COLO829 (cell line): ENCODE measurements at regions not wholly inside any gene's neighbourhood (a gene's known extent, or its start where the extent isn't known, plus 50 kb on each side); places are given as distances from the start of the nearest gene placed in this dataset.

Experiments used
- DNase-seq: peaks from one replicate; pipeline ENCODE4 v3.0.0; 2012; ENCODE audit warnings: low spot score

- DNase-seq, result no peak
Measured at GRCh38 chrX:13147733-13148132, 103.3 kb upstream of the FAM9C start.

DNA sequence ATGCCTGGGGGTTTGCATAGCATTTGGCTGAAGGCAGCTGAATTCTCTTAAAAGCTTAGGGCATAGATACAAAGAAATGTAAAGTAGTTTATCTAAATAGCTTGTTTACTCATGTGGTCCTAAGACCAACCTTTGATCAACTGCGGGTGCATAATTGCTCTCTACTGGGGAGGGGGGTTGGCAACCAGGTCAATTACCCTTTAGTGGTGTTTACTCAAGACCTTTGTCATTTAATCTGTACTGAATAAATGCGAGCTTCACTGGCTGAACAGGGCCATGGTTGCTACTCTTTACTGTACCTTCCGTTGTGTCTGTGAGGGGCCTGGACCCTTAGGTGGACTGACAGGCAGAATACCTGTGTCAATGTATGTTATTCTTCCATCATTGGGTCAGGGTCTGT lies 102.7 kb upstream of the FAM9C start:
- DNase-seq, result no peak

DNA sequence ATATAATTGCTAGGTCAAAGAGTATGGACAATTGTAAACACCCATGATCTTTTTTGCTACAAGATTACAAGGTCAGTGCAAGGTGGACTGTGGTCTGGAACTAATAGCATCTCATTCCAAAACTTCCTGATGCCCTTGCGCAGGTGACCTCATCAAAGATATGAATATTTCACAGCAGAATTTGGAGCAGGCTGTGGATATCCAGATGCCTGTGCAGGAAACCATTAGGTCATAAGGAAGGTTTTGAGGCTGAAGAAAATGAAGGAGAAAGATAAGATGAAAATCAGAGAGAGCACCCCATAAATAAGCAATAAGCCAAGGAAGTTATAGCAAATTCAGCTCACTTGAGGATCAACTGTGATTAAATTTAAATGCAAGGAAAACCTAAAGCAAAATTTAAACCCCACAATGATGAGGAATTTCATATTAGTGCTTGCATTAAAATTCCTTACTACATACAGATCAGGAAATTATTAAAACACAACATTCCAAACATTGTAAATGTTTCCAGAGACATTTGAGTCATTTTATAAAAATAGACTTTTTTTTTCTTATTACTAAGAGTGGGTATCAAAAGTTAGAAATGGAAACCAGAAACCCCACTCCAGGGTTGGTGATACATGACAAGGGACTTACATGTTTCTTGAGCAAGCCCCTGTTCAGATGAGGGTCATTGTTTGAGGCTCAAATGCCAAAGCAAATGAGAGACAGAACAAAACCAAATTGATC lies 100.7 kb upstream of the FAM9C start:
- no peak for DNase-seq

DNA sequence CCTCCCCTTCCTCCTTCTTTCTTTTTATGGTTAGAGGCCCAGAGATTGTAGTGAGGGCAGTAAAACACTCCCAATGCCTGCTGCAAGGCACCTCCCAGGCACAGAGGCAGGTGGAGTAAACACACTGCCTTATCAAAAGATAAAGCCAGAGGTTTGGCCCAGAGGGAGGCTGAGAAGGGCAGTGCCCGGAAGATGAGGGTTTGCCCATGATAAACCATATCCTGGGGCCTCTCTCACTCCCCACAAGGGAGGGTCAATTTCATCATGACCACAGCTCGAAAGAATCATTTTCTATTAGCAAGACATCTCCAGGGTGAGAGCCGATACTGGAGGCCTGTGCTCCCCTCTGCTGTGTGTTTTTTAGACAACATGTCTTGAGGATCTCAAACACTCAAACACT lies 98.5 kb upstream of the FAM9C start:
- no peak for DNase-seq

- no peak for DNase-seq
Measured at GRCh38 chrX:13140007-13140406, 95.6 kb upstream of the FAM9C start.

- peak; percentile 64 for DNase-seq
Measured at GRCh38 chrX:13131396-13132137, 87.1 kb upstream of the FAM9C start.

DNA sequence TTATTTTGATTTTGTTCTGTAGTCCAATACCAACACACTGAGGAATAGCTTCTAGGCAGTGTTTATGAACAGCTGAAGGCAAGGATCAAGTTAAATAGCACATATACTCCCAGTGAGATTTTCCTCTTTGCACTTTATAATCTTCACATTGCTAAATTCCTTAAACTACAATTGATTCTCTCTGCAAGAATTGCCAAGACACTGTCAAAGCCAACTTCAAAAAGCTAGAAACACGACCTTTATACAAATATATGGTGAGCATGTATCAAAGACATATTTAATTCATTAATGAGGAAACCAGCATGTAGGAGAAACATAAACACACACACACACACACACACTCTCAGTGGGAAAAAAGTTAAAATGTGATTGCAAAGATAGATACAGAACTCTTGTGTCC lies 86.4 kb upstream of the FAM9C start:
- DNase-seq, result no peak

DNA sequence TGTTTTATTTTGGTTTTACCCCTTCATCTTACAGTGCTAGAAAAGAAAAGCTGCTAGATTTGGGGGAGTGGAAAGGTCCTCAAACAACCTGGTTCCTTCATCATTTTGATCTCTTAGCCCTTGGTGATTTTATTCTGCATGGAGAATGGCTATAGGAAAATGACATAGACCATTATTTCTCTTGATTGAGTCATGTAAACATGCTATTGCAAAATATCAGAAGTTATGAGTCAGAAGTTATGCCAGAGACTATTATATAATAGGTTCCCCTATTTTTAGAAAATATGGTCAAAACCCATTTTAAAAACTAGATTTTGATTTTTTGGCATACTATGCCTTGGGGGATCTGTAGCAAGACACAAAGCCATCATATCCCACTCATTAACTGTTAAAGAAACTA lies 83.7 kb upstream of the FAM9C start:
- DNase-seq, result peak; percentile 2

- DNase-seq, result no peak
Measured at GRCh38 chrX:13126775-13127174, 82.4 kb upstream of the FAM9C start.

- no peak for DNase-seq
Measured at GRCh38 chrX:13125188-13125587, 80.8 kb upstream of the FAM9C start.

GRCh38 chrX:13123857-13124345 lies 79.5 kb upstream of the FAM9C start:
- DNase-seq, result no peak

- DNase-seq, result no peak
Measured at GRCh38 chrX:13123247-13123856, 78.9 kb upstream of the FAM9C start.

DNA sequence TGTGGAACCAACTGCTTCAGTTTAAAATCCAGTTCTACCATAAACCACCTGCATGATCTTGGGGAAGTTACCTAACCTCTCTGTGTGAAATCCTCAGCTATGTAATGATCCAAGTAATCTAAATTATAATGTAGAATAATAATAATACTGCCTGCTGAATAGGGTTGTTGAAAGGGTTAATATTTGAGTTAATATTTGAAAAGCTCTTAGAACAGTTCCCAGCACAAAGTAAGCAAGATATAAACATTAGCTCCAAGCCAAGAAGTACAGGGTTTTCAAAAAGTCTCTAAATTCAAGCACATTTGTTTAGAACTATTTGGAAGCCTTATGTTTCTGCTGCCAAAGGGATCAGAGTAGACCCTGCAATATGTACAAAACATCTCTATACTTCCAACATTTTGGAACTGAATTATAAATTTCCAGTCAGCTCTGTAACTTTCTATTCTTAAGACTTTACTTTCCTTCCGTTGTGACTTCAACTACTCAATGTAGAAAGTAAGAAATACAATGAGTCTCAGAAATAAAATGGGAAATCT lies 76.7 kb upstream of the FAM9C start:
- DNase-seq, result no peak

GRCh38 chrX:13120017-13120416 lies 75.6 kb upstream of the FAM9C start:
- DNase-seq, result no peak

DNA sequence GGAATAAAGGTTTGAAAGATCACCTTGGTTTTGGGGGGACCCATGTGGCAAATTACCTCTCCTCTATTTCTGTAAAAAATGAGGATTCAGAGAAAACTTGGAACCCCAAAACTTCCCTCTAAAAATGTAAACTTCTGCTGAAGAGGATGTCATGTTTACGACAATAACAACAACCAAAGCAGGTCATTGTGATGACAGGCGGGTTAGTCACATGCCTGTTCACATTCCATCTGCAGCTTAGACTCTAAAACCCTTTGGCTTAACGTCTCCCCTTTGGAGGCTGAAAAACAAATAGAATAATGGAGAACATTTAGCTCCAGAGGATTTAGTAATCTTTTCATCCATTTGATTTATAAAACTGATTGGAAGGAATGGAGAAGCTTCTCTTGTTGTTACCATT lies 75.0 kb upstream of the FAM9C start:
- no peak for DNase-seq

DNA sequence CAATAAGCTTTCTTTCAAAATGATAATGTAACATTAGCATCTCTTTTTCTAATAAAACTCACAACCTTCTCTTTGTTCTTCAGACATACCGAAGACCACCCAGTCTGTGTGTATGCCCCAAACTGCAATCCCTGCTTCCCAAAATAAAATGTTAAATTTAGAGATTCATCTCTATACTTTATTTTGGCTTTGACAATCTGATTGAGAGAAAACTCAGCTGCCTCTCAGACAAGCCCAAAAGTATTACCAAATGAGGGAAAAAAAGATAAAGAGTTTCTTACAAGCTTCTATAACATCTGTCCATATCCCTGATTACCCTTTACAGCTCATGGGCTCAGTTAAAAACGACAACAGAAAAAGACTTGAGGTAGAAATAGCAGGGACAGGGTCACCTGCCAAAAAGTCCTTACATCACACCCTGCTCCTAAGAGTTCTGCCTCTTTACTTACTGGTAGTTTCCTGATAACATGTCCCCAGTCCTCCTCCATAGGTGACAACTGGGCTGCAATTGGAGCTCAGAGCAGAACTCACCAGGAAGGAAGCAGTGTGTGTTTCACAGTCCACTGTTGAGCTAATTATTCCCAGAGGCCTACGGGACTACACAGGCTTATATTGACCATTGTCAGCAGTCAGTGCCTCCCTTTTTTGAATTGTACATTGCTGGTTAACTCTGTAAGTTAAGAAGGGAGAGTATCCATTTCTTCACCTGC lies 70.9 kb upstream of the FAM9C start:
- no peak for DNase-seq

GRCh38 chrX:13112499-13112898 lies 68.1 kb upstream of the FAM9C start:
- DNase-seq, result no peak

DNA sequence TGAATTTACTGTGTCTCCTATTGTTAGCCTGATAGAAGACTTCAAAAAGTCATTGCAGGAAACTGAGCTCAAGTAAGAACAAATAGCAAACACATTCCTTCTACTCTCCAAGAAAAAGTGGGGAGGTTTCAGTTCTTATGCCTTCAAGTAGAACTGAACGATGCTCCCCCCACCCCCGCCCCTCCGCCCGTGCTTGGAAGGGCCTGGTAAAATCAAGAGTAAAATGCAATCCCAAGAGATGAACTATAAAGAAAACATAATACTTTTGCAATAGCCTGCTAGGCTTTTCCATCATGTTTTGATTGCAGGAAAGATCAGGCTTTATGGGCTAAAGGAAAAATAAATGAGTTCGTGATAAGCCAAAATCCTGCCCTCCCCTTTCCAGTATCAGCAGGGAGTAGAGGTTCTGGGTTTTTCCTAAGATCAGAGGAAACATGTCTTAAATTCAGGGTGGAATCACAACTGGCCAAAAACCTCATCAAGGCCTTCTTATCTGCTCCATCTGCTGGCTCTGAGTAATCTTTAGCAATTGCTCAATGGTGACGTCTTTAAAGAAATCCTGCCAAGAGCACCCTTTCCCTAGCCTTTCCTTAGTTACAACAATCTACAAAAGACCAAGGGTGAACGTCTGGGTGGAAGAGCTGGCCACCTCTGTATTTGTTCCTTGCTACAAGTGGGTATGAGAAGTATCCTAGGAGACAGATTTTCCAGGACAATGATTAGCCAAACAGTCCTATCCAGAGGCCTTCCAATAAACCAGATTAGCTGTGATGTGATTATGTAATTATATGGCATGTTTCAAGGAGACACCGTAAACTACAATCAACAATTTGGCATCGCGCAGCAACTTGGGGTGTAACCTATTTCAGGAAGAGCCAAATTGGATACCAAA lies 66.3 kb upstream of the FAM9C start:
- peak; percentile 29 for DNase-seq

- DNase-seq, result no peak
Measured at GRCh38 chrX:13109817-13110216, 65.4 kb upstream of the FAM9C start.

DNA sequence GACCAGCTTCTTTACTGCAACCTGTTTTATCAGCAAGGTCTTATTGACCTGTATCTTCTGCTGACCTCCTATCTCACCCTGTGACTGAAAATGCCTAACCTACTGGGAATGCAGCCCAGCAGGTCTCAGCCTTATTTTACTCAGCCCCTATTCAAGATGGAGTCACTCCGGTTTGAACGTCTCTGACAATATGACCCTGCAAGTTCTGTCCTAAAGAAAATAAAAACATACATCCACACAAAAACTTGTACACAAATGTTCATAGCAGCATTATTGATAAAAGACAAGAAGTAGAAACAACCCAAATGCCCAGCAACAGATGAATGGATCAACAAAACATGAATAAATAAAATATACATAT lies 59.5 kb upstream of the FAM9C start:
- DNase-seq, result no peak

DNA sequence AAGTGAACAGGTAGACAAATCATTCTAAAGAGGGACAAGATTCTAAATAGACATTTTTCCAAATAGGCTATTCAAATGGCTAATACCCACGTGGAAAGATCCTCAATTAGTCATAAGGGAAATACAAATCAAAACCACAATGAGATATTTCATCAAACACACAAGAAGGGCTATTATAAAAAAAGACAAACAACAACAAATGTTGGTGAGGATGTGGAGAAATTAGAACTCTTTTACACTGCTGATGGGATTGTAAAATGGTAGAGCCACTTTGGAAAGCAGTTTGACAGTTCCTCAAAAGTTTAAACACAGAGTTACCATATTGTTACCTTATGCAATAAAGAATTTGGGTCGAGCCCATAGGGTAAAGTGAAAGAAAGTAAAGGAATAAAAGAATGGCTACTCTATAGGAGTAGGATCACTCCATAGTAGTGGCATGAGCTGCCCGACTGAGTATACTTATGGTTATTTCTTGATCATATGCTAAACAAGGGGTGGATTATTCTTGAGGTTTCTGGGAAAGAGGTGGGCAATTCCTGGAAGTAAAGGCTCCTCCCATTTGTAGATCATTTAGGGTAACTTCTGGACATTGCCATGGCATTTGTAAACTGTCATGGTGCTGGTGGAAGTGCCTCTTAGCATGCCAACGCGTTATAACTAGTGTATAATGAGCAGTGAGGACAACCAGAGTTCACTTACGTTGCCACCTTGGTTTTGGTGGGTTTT lies 58.9 kb upstream of the FAM9C start:
- no peak for DNase-seq
